ENCODE measurements at regions not wholly inside any gene's neighbourhood (a gene's known extent, or its start where the extent isn't known, plus 50 kb on each side); places are given as distances from the start of the nearest gene placed in this dataset.

DNA sequence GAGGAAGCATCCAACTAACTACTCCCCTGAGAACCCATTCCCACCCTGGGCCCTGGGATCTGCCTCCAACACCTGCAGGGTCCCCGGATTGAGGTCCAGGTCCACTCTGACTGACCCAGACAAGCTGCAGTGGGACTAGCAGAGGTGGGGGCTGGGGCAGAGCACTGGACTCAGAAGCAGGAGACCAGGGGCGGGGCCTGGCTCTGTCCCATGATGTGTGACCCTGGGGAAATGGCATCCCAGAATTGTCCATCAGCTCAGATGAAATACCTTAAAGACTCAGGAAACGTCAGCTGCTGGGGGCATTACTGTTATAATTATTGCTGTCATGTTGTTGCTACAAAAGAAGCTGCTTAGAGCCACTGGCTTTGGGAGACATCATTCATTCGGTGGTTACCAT lies 202.4 kb downstream of the C9orf50 start:
- DNase-seq (no peak), ATAC-seq (ENCODE audit: low read depth in 2 of 2) (no peak)
- Mint-ChIP-seq H3K27me3 (peaks cover 6% of the 10 kb centered on the region), H3K27ac (peak overlapping the region in 1 of 3 donors; percentile 20), H3K9me3 (peaks cover 0 to 5% (median 0%) of the 10 kb centered on the region in 7 donors), H3K36me3 (no peaks in the 10 kb centered on the region), H3K4me1 (peaks cover 0 to 22% (median 8%) of the 10 kb centered on the region in 4 donors), H3K4me3 (no peak overlapping the region)
- Histone ChIP-seq H3K4me1 (ENCODE audit: control insufficient read depth, insufficient read depth, low read length, poor library complexity, severe bottlenecking) (peaks cover 13% of the 10 kb centered on the region), H3K4me3 (ENCODE audit: low read depth, low read length) (no peak overlapping the region), H3K27ac (ENCODE audit: insufficient read depth, low read length, poor library complexity, severe bottlenecking) (no peak overlapping the region), H3K27me3 (ENCODE audit: control insufficient read depth, insufficient read depth, low read length) (no peaks in the 10 kb centered on the region), H3K36me3 (ENCODE audit: control insufficient read depth, insufficient read depth, low read length) (no peaks in the 10 kb centered on the region), H3K9me3 (ENCODE audit: control insufficient read depth in 2 of 2, low read length in 2 of 2) (no peaks in the 10 kb centered on the region)

DNA sequence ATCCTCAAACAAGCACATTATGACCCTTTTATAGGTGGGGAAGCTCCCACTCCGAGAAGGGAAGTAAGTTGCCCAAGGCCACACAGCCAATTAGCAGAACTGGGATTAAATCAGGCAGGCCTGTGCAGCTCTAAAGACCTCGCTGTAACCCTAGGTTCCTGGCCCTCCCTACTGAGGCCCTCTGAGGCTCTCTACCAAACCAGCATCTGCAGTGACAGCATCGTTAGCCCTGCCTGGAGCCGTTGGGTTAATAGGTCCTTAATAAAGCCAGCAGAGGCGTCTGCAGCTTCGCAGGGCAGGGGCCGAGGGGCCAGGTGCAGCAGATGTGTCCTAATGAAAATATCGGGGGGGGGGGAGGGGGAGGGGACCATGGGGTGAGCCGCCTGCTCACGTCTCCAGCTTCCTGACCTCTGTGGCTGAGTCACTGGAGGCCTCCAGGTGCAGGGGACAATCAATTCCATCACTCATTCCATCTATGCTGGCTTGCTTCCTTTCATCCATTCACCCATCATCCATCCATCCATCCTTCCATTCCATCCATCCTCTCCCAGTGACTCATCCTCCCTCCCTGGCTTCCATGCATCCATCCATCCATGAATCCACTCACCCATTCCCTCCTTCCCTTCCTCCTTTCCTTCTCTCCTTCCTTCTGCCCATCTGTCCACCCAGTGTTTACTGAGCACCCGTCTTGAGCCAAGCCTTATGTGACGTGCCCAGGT lies 203.9 kb downstream of the C9orf50 start:
- Histone ChIP-seq H3K4me3 (ENCODE audit: low read depth, low read length) (no peak overlapping the region), H3K4me1 (ENCODE audit: control insufficient read depth, insufficient read depth, low read length, poor library complexity, severe bottlenecking) (peaks cover 23% of the 10 kb centered on the region), H3K27ac (ENCODE audit: insufficient read depth, low read length, poor library complexity, severe bottlenecking) (no peak overlapping the region), H3K36me3 (ENCODE audit: control insufficient read depth, insufficient read depth, low read length) (no peaks in the 10 kb centered on the region), H3K9me3 (ENCODE audit: control insufficient read depth in 2 of 2, low read length in 2 of 2) (no peaks in the 10 kb centered on the region), H3K27me3 (ENCODE audit: control insufficient read depth, insufficient read depth, low read length) (no peaks in the 10 kb centered on the region)
- ATAC-seq (ENCODE audit: low read depth in 2 of 2) (no peak), DNase-seq (no peak)
- peaks cover 0 to 23% (median 10%) of the 10 kb centered on the region in 4 donors for H3K4me1 Mint-ChIP-seq
- peak overlapping the region; percentile 32 to 67 (median 56) for H3K27ac Mint-ChIP-seq
- H3K36me3 Mint-ChIP-seq, result no peaks in the 10 kb centered on the region
- peaks cover 9% of the 10 kb centered on the region for H3K27me3 Mint-ChIP-seq
- peaks cover 0 to 6% (median 0%) of the 10 kb centered on the region in 7 donors for H3K9me3 Mint-ChIP-seq
- H3K4me3 Mint-ChIP-seq, result peak overlapping the region in 2 of 4 donors; percentile 4 to 53

DNA sequence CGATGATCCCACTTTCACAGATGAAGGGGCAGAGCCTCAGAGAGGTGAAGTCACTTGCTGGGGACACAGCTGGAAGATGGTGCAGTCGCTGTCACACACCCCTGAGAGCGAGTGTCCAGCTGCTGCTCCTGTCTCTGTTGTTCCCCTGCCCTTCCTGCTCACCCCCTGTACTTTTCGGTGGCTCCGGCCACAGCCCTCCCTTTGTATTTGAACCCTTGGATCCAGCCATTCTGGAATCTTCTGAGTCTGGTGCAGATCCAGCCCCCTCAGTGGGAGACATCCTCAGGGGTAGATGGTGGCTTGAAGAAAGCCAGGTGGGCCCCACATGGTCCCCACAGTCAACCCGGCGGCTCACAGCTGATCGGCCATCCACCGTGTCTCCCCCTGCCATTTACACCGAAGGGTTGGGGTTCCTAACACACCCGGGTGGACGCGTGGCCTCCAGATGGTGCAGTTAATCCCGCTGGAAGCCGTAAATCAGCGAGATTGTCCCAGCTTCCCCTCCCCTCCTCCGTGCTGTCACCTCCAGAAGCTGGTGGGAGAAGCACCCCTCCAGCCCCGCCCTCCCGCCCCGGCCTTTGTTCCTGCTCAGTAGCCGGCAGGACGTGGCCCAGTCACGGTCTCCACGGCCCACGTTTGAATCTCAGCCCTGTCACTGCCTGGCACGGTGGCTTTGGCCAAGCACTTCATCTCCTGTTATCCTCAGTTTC lies 204.8 kb downstream of the C9orf50 start:
- Mint-ChIP-seq H3K9me3 (peaks cover 0 to 6% (median 0%) of the 10 kb centered on the region in 7 donors), H3K4me3 (peak overlapping the region in 3 of 4 donors; percentile 53 to 88 (median 55)), H3K36me3 (no peaks in the 10 kb centered on the region), H3K4me1 (peaks cover 0 to 23% (median 10%) of the 10 kb centered on the region in 4 donors), H3K27me3 (peaks cover 9% of the 10 kb centered on the region), H3K27ac (peak overlapping the region; percentile 56 to 73 (median 67))
- no peak for ATAC-seq (ENCODE audit: low read depth in 2 of 2)
- Histone ChIP-seq H3K4me1 (ENCODE audit: control insufficient read depth, insufficient read depth, low read length, poor library complexity, severe bottlenecking) (peaks cover 23% of the 10 kb centered on the region), H3K27me3 (ENCODE audit: control insufficient read depth, insufficient read depth, low read length) (no peaks in the 10 kb centered on the region), H3K27ac (ENCODE audit: insufficient read depth, low read length, poor library complexity, severe bottlenecking) (no peak overlapping the region), H3K4me3 (ENCODE audit: low read depth, low read length) (no peak overlapping the region), H3K36me3 (ENCODE audit: control insufficient read depth, insufficient read depth, low read length) (no peaks in the 10 kb centered on the region), H3K9me3 (ENCODE audit: control insufficient read depth in 2 of 2, low read length in 2 of 2) (no peaks in the 10 kb centered on the region)
- DNase-seq, result no peak

DNA sequence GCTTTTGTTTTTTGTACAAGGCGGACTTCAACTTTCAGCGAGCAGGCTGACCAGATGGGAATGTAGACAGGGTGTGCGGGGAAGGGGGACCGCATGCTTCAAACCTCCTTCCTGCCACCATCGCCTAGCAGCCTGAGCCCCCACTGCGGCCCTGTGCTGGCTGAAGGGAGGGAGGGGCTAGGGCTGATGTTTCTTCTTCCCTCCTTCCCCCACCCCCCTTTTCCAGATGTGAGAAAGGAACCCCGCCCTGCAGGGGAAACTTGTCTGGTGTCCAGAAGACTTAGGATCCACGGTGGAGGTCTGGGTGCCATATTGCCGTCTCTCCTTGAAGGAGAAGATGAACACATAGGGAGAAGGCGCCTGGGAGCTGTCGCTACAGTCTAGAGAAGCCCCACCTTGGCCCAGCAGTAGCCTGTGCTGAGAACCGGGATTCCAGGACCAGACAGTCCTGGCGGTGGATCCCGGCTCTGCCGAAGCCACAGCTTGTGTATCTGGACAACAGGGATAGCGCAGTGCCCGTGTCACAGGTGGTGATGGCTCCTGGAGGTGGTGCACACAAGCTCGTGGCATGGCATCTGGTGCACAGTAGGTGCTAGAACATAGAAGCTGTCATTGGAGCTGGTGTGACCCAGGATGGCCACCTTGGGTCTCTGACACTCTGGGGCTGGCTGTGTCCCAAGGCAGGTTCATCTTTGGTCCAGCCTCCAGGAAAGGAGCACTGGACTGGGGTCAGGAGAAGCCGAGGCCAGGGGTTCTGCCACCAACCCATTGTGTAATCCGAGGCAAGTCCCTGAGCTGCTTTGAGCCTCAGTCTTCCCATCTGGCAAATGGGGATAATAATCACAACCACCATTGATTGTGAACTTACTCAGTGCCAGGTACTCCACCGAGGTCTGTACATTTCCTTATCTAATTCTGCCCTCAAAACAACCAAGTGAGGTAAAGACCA lies 205.6 kb downstream of the C9orf50 start:
- Mint-ChIP-seq H3K4me1 (peaks cover 0 to 30% (median 13%) of the 10 kb centered on the region in 4 donors), H3K4me3 (peak overlapping the region in 3 of 4 donors; percentile 29 to 32 (median 32)), H3K9me3 (peaks cover 0 to 8% (median 0%) of the 10 kb centered on the region in 7 donors), H3K36me3 (no peaks in the 10 kb centered on the region), H3K27ac (peak overlapping the region; percentile 38 to 96 (median 59)), H3K27me3 (peaks cover 9% of the 10 kb centered on the region)
- DNase-seq, result no peak
- Histone ChIP-seq H3K4me1 (ENCODE audit: control insufficient read depth, insufficient read depth, low read length, poor library complexity, severe bottlenecking) (peaks cover 23% of the 10 kb centered on the region), H3K27ac (ENCODE audit: insufficient read depth, low read length, poor library complexity, severe bottlenecking) (peak overlapping the region; percentile 98), H3K27me3 (ENCODE audit: control insufficient read depth, insufficient read depth, low read length) (no peaks in the 10 kb centered on the region), H3K36me3 (ENCODE audit: control insufficient read depth, insufficient read depth, low read length) (no peaks in the 10 kb centered on the region), H3K4me3 (ENCODE audit: low read depth, low read length) (no peak overlapping the region), H3K9me3 (ENCODE audit: control insufficient read depth in 2 of 2, low read length in 2 of 2) (no peaks in the 10 kb centered on the region)
- ATAC-seq (ENCODE audit: low read depth in 2 of 2), result no peak

DNA sequence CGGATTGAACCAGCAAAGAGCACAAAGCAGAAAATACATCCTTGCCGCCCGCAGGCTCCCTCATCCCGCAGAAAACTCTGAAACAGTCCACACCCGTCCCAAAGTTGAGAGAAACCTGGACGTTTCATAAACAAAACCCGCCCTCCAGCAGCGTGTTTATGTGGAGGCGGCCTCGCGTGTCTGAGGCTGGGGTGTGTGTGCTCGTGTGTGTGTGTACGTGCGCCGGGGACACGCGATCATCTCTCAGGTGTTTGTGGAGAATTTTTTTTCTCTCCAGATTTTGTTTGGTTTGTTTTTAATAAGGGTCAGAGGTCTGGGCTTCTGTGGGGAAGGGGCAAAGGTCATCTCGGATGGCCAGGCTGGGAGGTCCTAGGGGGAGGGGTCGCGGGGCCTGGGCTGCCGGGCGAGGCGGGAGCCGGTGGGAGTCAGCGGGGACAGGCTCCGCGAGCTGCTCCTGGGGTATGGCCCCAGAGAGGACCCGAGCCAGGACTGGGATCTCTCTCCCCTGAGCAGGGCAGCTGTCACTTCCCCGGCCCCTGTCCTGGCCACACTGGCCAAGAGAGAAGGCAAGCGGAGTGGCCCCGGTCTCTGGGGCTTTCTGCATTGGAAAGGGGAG lies 206.4 kb downstream of the C9orf50 start:
- Mint-ChIP-seq H3K4me1 (peaks cover 0 to 31% (median 13%) of the 10 kb centered on the region in 4 donors), H3K4me3 (peak overlapping the region; percentile 81 to 88 (median 86)), H3K27me3 (peaks cover 9% of the 10 kb centered on the region), H3K36me3 (no peaks in the 10 kb centered on the region), H3K27ac (peak overlapping the region; percentile 94 to 96 (median 96)), H3K9me3 (peaks cover 0 to 9% (median 0%) of the 10 kb centered on the region in 7 donors)
- DNase-seq (peak; percentile 32 to 62 (median 48)), ATAC-seq (ENCODE audit: low read depth in 2 of 2) (no peak)
- no peaks in the 10 kb centered on the region for H3K9me3 ChIP-seq (ENCODE audit: control insufficient read depth in 2 of 2, low read length in 2 of 2)
- H3K4me3 ChIP-seq (ENCODE audit: low read depth, low read length), result no peak overlapping the region
- H3K4me1 ChIP-seq (ENCODE audit: control insufficient read depth, insufficient read depth, low read length, poor library complexity, severe bottlenecking), result peaks cover 23% of the 10 kb centered on the region
- H3K27me3 ChIP-seq (ENCODE audit: control insufficient read depth, insufficient read depth, low read length), result no peaks in the 10 kb centered on the region
- peak overlapping the region; percentile 98 for H3K27ac ChIP-seq (ENCODE audit: insufficient read depth, low read length, poor library complexity, severe bottlenecking)
- no peaks in the 10 kb centered on the region for H3K36me3 ChIP-seq (ENCODE audit: control insufficient read depth, insufficient read depth, low read length)

DNA sequence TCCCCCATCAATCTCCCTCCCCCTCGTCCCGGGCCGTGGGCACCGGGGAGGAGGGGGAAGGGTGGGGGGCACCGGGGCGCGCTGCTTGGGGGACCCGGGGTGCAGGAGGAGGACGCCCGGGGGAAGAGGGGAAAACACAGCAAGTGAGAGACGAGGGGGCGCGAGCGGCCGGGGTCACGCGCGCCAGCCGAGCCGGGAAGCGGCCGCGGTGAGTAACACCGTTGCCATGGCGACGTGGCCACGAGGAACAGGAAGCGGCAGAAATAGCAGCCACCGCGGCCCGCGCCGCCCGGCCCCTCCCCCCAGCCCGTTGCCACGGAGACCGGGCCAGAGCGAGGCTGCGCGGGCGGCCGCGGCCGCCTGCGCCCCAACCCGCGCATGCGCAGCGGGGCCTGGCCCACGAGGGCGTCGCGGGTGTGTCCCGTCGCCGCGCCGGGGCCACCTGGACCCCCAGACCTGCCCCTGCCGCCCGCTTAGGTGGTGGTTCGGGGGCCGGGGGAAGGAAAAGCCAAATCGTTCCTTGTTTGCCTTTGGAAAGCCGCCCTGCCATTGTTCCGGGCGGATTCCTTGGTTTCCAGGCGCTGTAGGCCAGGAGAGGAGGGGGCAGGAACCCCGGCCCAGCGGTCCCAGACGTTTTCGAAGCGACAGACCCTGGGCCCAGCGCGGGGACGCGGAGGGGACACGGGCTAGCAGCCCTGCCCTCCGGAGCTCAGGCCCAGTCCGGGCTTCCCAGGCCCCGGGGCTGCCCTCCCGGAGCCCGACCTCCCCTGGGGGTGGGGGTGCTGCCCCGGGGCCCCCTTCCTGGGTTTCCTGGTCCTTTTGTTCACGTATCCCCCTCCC lies 207.1 kb downstream of the C9orf50 start:
- peaks cover 0 to 29% (median 13%) of the 10 kb centered on the region in 4 donors for H3K4me1 Mint-ChIP-seq
- ATAC-seq (ENCODE audit: low read depth in 2 of 2) (peak; percentile 87 to 88), DNase-seq (peak; percentile 95 to 96 (median 96))
- peaks cover 0 to 9% (median 0%) of the 10 kb centered on the region in 7 donors for H3K9me3 Mint-ChIP-seq
- no peaks in the 10 kb centered on the region for H3K36me3 Mint-ChIP-seq
- peak overlapping the region; percentile 94 to 97 (median 96) for H3K27ac Mint-ChIP-seq
- H3K27me3 ChIP-seq (ENCODE audit: control insufficient read depth, insufficient read depth, low read length), result no peaks in the 10 kb centered on the region
- peaks cover 23% of the 10 kb centered on the region for H3K4me1 ChIP-seq (ENCODE audit: control insufficient read depth, insufficient read depth, low read length, poor library complexity, severe bottlenecking)
- peak overlapping the region; percentile 98 for H3K27ac ChIP-seq (ENCODE audit: insufficient read depth, low read length, poor library complexity, severe bottlenecking)
- H3K4me3 ChIP-seq (ENCODE audit: low read depth, low read length), result no peak overlapping the region
- no peaks in the 10 kb centered on the region for H3K9me3 ChIP-seq (ENCODE audit: control insufficient read depth in 2 of 2, low read length in 2 of 2)
- H3K4me3 Mint-ChIP-seq, result peak overlapping the region; percentile 88 to 97 (median 92)
- no peaks in the 10 kb centered on the region for H3K36me3 ChIP-seq (ENCODE audit: control insufficient read depth, insufficient read depth, low read length)
- H3K27me3 Mint-ChIP-seq, result peaks cover 9% of the 10 kb centered on the region
